CD4-positive, CD25-positive, alpha-beta regulatory T cell (primary cell): ENCODE measurements at regions not wholly inside any gene's neighbourhood (a gene's known extent, or its start where the extent isn't known, plus 50 kb on each side); places are given as distances from the start of the nearest gene placed in this dataset.
"Not testable (repeated sequence)": the region's sequence is repeated elsewhere in the genome, so short reads cannot be mapped to it uniquely, and the experiment has no call there.

Experiments used
- ATAC-seq, 2 donors: fragments of 150-1000 bp; cut with Tn5 transposase; one replicate each; pipeline ENCODE4 v1.10.0; 2021; ENCODE audit warnings: low read depth in 2 of 2, moderate number of reproducible peaks in 2 of 2, moderate library complexity in 1 of 2
- DNase-seq, 3 donors: peaks; one replicate each; pipeline versions ENCODE4 v3.0.0 to v3.0.0-alpha.2; 2012 to 2022; ENCODE audit warnings: mixed read lengths in 1 of 3
- H3K27ac ChIP-seq: one replicate; pipeline ENCODE4 v1.7.0; 2013; ENCODE audit warnings: mild to moderate bottlenecking, low read length; ENCODE audit not compliant: insufficient read depth, poor library complexity, severe bottlenecking
- H3K27me3 ChIP-seq: one replicate; pipeline ENCODE4 v1.7.0; 2013; ENCODE audit warnings: low read length; ENCODE audit not compliant: control insufficient read depth, insufficient read depth
- H3K36me3 ChIP-seq: one replicate; pipeline ENCODE4 v1.7.0; 2013; ENCODE audit warnings: mild to moderate bottlenecking, low read length, moderate library complexity; ENCODE audit not compliant: control insufficient read depth, insufficient read depth
- H3K4me1 ChIP-seq: 2 replicates; pipeline ENCODE4 v1.7.0; 2013; ENCODE audit warnings: mild to moderate bottlenecking, low read length; ENCODE audit not compliant: insufficient read depth, control insufficient read depth, poor library complexity, severe bottlenecking
- H3K4me3 ChIP-seq: one replicate; pipeline ENCODE4 v1.7.0; 2013; ENCODE audit warnings: low read depth, mild to moderate bottlenecking, low read length, moderate library complexity
- H3K9me3 ChIP-seq, 2 experiments: 1 replicate in 1 of 2; 2 replicates in 1 of 2; pipeline ENCODE4 v1.7.0; 2013; ENCODE audit warnings: low read length in 2 of 2, mild to moderate bottlenecking in 1 of 2, moderate library complexity in 1 of 2; ENCODE audit not compliant: control insufficient read depth in 2 of 2
- H3K27ac Mint-ChIP-seq, 3 donors: one replicate each; pipeline ENCODE4 v1.8.0; 2020 to 2022; ENCODE audit warnings: mild to moderate bottlenecking in 3 of 3, mixed read lengths in 3 of 3, moderate library complexity in 2 of 3
- H3K27me3 Mint-ChIP-seq: one replicate; pipeline ENCODE4 v1.8.0; 2022; ENCODE audit warnings: mild to moderate bottlenecking, mixed read lengths
- H3K36me3 Mint-ChIP-seq: one replicate; pipeline ENCODE4 v1.8.0; 2020; ENCODE audit warnings: mixed read lengths
- H3K4me1 Mint-ChIP-seq, 4 donors: one replicate each; pipeline ENCODE4 v1.8.0; 2020 to 2022; ENCODE audit warnings: mixed read lengths in 4 of 4, mild to moderate bottlenecking in 1 of 4
- H3K4me3 Mint-ChIP-seq, 4 donors: one replicate each; pipeline ENCODE4 v1.8.0; 2020 to 2022; ENCODE audit warnings: mild to moderate bottlenecking in 4 of 4, mixed read lengths in 4 of 4, moderate library complexity in 3 of 4
- H3K9me3 Mint-ChIP-seq, 7 donors: one replicate each; pipeline ENCODE4 v1.8.0; 2020 to 2022; ENCODE audit warnings: mixed read lengths in 7 of 7, mild to moderate bottlenecking in 3 of 7, moderate library complexity in 2 of 7

DNA sequence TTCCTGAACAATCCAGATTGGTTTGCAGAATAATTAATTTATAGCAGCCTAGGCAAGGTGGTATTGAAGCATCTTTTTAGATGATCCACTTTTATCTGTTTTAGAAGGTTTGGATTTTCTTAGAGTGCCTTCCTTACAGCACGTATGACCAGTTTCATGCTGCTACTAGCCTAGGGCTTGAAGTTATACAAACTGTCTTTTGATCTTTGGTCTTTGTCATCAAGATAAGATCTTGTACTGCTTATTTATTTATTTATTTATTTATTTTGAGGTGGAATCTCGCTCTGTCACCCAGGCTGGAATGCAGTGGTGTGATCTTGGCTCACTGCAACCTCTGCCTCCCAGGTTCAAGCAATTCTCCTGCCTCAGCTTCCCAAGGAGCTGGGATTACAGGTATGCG lies 68.5 kb upstream of the TGM3 start:
- not testable (repeated sequence) for H3K4me1 Mint-ChIP-seq, H3K36me3 Mint-ChIP-seq, H3K27me3 ChIP-seq, H3K27ac ChIP-seq, H3K4me3 Mint-ChIP-seq, ATAC-seq, H3K4me3 ChIP-seq, H3K9me3 Mint-ChIP-seq, H3K27ac Mint-ChIP-seq, H3K9me3 ChIP-seq, H3K36me3 ChIP-seq, H3K4me1 ChIP-seq, DNase-seq
- H3K27me3 Mint-ChIP-seq = peaks cover 17% of the 10 kb centered on the region

DNA sequence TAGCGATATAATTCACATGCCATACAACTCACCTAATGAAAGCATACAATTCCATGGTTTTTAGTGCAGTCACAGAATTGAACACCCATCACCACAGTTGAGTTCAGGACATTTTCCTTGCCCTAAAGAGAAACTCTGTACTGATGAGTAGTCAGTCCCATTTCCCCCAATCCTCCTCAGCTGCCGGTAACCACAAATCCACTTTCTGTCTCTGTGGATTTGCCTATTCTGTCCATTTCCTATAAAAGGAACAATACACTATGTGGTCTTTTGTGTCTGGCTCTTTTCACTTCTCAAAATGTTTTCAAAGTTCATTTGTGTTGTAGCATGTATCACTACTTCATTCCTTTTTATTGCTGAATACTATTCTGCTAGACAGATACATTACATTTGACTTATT lies 67.9 kb upstream of the TGM3 start:
- no peak overlapping the region for H3K27ac ChIP-seq
- H3K9me3 ChIP-seq = no peaks in the 10 kb centered on the region
- Mint-ChIP-seq H3K27ac (no peak overlapping the region), H3K27me3 (peaks cover 17% of the 10 kb centered on the region), H3K36me3 (no peaks in the 10 kb centered on the region), H3K4me1 (no peaks in the 10 kb centered on the region), H3K4me3 (no peak overlapping the region), H3K9me3 (peaks cover 0 to 1% (median 0%) of the 10 kb centered on the region in 7 donors)
- no peaks in the 10 kb centered on the region for H3K4me1 ChIP-seq
- no peak overlapping the region for H3K4me3 ChIP-seq
- DNase-seq (no peak), ATAC-seq (no peak)
- peaks cover 2% of the 10 kb centered on the region for H3K27me3 ChIP-seq
- H3K36me3 ChIP-seq = no peaks in the 10 kb centered on the region

DNA sequence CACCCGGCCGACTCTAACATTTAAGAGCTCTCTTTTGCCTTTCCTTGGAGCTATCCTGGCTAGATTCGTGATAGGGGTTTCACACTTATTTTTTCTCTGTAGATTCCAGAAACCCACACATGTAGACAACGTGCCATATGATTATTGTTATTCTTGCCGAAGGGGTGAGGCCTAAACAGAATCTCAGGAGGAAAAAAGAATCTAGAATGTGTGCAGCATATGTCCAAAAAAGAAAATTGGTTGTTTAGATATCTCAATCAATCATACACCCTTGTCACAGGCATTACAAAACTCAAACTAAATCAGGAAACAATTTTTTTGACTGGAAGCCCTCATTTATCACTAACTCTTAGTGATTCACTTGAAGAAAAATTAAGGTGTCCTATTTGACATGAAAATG lies 66.9 kb upstream of the TGM3 start:
- H3K36me3 Mint-ChIP-seq = no peaks in the 10 kb centered on the region
- H3K27ac ChIP-seq = no peak overlapping the region

GRCh38 chr20:2230726-2231488 lies 64.9 kb upstream of the TGM3 start:
- Histone ChIP-seq H3K4me1 (no peaks in the 10 kb centered on the region), H3K27ac (no peak overlapping the region), H3K9me3 (no peaks in the 10 kb centered on the region), H3K27me3 (peaks cover 2% of the 10 kb centered on the region), H3K4me3 (no peak overlapping the region), H3K36me3 (no peaks in the 10 kb centered on the region)
- Mint-ChIP-seq H3K36me3 (no peaks in the 10 kb centered on the region), H3K27ac (no peak overlapping the region), H3K9me3 (no peaks in the 10 kb centered on the region), H3K27me3 (peaks cover 14% of the 10 kb centered on the region), H3K4me1 (no peaks in the 10 kb centered on the region), H3K4me3 (no peak overlapping the region)
- no peak for DNase-seq
- no peak for ATAC-seq

More for the DNA sequence above, 66.9 kb upstream of the TGM3 start:
- Histone ChIP-seq H3K36me3 (no peaks in the 10 kb centered on the region), H3K4me3 (no peak overlapping the region), H3K9me3 (no peaks in the 10 kb centered on the region), H3K4me1 (no peaks in the 10 kb centered on the region), H3K27me3 (peaks cover 2% of the 10 kb centered on the region)
- Mint-ChIP-seq H3K9me3 (peaks cover 0 to 1% (median 0%) of the 10 kb centered on the region in 7 donors), H3K4me3 (no peak overlapping the region), H3K4me1 (no peaks in the 10 kb centered on the region), H3K27me3 (peaks cover 17% of the 10 kb centered on the region), H3K27ac (no peak overlapping the region)
- no peak for DNase-seq
- ATAC-seq = no peak

DNA sequence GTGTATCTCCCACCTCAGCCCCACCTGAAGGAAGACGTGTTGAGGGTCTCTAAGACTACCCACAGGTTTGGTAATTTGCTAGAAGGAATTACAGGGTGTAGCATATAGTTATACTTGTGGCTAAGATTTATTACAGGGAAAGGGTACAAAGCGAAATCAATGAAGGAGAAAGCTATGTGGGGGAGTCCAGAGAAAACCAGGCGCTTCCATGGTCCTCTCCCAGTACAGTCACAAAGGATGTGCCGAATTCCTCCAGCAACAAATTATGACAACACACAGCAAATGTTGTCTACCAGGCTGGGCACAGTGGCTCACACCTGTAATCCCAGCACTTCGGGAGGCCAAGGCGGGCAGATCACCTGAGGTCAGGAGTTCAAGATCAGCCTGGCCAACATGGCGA lies 64.1 kb upstream of the TGM3 start:
- H3K36me3 ChIP-seq = no peaks in the 10 kb centered on the region
- Mint-ChIP-seq H3K27ac (no peak overlapping the region), H3K9me3 (no peaks in the 10 kb centered on the region), H3K4me3 (no peak overlapping the region), H3K27me3 (peaks cover 11% of the 10 kb centered on the region), H3K36me3 (no peaks in the 10 kb centered on the region), H3K4me1 (no peaks in the 10 kb centered on the region)
- H3K9me3 ChIP-seq = no peaks in the 10 kb centered on the region
- ATAC-seq (no peak), DNase-seq (no peak)
- no peaks in the 10 kb centered on the region for H3K4me1 ChIP-seq
- H3K27me3 ChIP-seq = no peaks in the 10 kb centered on the region
- no peak overlapping the region for H3K27ac ChIP-seq
- H3K4me3 ChIP-seq = no peak overlapping the region

GRCh38 chr20:2234598-2235191 lies 61.1 kb upstream of the TGM3 start:
- Mint-ChIP-seq H3K27me3 (peaks cover 4% of the 10 kb centered on the region), H3K27ac (no peak overlapping the region), H3K36me3 (no peaks in the 10 kb centered on the region), H3K9me3 (no peaks in the 10 kb centered on the region), H3K4me1 (no peaks in the 10 kb centered on the region), H3K4me3 (no peak overlapping the region)
- DNase-seq (no peak), ATAC-seq (no peak)
- no peaks in the 10 kb centered on the region for H3K36me3 ChIP-seq
- no peaks in the 10 kb centered on the region for H3K27me3 ChIP-seq
- no peaks in the 10 kb centered on the region for H3K4me1 ChIP-seq
- no peaks in the 10 kb centered on the region for H3K9me3 ChIP-seq
- no peak overlapping the region for H3K27ac ChIP-seq
- H3K4me3 ChIP-seq = no peak overlapping the region

DNA sequence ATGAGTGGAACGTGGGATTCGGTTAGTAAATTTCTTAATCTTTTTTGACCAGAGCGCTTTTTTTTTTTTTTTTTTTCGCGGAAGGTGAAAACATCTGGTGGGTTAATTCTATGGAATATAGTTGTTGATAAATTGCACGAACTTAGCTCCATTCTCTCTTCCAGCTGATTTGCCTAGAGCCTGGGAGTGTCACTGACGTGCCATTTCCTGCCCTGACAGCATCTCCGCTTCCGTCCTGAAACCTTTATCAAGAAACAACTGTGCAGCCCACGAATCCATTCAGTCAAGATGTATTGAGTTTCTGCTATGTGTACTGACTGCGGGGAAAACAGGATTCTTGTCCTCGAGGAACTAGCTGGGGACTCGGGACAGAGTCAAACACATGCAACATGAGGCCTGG lies 59.5 kb upstream of the TGM3 start:
- no peaks in the 10 kb centered on the region for H3K36me3 Mint-ChIP-seq
- Histone ChIP-seq H3K4me3 (no peak overlapping the region), H3K36me3 (no peaks in the 10 kb centered on the region), H3K27me3 (no peaks in the 10 kb centered on the region), H3K4me1 (no peaks in the 10 kb centered on the region), H3K9me3 (no peaks in the 10 kb centered on the region), H3K27ac (no peak overlapping the region)
- no peak for DNase-seq
- H3K9me3 Mint-ChIP-seq = no peaks in the 10 kb centered on the region
- H3K4me3 Mint-ChIP-seq = no peak overlapping the region
- no peaks in the 10 kb centered on the region for H3K4me1 Mint-ChIP-seq
- ATAC-seq = no peak
- H3K27me3 Mint-ChIP-seq = peaks cover 4% of the 10 kb centered on the region
- no peak overlapping the region for H3K27ac Mint-ChIP-seq

DNA sequence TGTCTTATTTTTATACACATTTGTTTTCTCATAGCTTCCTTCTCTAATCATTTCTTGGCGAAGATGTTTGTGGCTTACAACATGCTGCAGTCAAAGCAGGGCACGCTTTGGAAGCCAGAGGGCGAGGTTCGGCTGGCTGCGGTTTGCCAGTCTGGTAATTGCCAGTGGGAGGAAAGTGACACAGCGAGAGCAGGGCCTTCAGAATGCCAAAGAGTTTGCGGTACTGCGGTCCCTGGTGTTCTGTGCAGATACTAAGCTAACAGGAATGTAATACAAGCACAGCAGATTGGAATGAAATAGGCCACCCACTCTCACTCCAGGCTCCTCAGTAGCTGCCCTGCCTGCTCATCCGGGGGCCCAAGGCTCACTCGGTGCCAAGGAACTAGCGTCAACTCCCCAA lies 58.7 kb upstream of the TGM3 start:
- Mint-ChIP-seq H3K27ac (no peak overlapping the region), H3K36me3 (no peaks in the 10 kb centered on the region), H3K9me3 (no peaks in the 10 kb centered on the region), H3K4me3 (no peak overlapping the region), H3K27me3 (peaks cover 4% of the 10 kb centered on the region), H3K4me1 (no peaks in the 10 kb centered on the region)
- Histone ChIP-seq H3K36me3 (no peaks in the 10 kb centered on the region), H3K4me3 (no peak overlapping the region), H3K9me3 (no peaks in the 10 kb centered on the region), H3K27me3 (no peaks in the 10 kb centered on the region), H3K27ac (no peak overlapping the region), H3K4me1 (no peaks in the 10 kb centered on the region)
- DNase-seq (no peak), ATAC-seq (no peak)
